HG02884 (cell line): ENCODE measurements at regions not wholly inside any gene's neighbourhood (a gene's known extent, or its start where the extent isn't known, plus 50 kb on each side); places are given as distances from the start of the nearest gene placed in this dataset.

Experiments
- ATAC-seq: cut with Tn5 transposase; IDR thresholded peaks from one replicate; pipeline ENCODE4 v1.9.1; 2021; ENCODE audit warnings: mild to moderate bottlenecking, moderate library complexity; ENCODE audit not compliant: unreplicated experiment

GRCh38 chr4:119725011-119725410 lies 96.4 kb upstream of the PDE5A start:
- ATAC-seq, result no peak

- ATAC-seq, result no peak
These were observed 94.1 kb upstream of the PDE5A start for GRCh38 chr4:119722670-119723069.

DNA sequence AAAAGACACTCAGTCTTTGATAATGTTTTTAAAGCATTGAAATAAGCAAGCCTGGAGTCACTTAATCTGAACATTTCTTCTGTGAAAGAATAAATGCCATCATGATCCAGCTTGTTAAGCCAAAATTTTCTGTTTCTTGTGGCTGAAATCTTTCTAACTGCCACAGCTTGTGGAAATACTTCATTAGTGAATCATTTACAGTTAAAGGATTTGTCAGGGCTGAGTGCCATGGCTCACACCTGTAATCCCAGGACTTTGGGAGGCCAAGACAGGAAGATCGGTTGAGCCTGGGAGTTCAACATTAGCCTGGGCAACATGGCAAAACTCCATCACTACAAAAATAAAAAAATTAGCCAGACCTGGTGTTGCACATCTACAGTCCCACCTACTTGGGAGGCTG lies 93.3 kb upstream of the PDE5A start:
- no peak for ATAC-seq

GRCh38 chr4:119715490-119716445 lies 87.2 kb upstream of the PDE5A start:
- ATAC-seq, result no peak

DNA sequence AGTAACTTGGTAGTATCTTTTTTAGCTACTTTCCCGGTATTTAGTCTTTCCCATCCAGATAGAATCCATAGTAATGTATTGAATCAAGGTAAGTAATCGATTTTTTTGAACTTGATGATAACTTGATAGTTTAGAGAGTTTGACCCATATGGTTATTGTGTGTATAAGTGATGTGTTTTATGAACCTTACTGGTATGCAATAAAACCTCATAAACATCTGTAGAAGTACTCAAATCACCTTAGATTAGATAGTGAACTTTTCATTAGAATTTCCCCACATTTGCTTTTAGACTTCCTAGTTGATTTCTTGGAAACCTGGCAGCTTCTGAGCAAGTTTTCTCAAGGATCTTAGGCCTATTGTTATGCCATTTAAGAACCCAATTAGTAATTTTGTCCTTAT lies 80.8 kb upstream of the PDE5A start:
- ATAC-seq, result no peak

DNA sequence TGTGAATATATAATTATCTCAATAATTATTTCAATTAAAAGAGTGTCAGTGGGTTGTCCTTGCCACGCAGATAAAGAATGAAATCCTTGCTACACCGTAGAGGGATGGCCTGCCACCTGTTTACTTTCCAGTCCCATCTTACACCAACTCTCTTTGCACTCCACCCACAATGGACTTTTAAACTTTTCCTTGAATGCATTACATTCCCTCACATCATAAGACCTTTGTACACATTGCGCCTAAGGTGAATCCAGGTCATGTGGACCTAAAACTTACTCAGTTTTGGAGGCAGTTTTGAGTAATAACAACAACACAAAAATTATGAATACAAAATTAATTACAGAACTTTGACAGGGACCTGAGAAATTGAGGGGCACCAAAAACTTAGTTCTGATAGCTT lies 78.7 kb upstream of the PDE5A start:
- ATAC-seq, result no peak

- ATAC-seq, result no peak
These were observed 78.2 kb upstream of the PDE5A start for GRCh38 chr4:119706804-119707203.

DNA sequence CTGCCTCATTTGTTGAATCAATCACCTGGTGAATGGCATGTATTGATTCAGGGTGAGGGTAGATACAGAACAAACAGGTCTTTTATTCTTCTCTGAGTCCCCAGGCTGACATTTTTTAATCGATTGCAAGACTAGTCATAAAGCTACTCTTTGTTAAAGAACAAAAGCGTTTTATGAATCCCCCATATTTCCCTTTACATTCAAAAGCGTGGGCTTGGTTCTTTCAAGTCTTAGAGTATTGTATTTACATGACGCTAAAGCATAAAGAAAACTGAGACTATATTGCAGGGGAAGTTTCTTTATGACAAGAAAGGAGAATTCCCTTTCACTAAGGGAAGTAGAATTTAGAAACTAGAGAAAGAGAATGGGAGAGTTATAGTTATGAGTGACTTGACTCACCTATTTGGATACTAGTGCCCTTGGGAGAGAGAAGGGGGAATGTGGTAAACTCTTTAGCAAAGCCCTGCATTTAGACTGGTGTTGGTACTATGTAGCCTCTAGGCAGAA lies 69.3 kb upstream of the PDE5A start:
- ATAC-seq, result peak; percentile 62

GRCh38 chr4:119696963-119697362 lies 68.4 kb upstream of the PDE5A start:
- ATAC-seq, result no peak

- no peak for ATAC-seq
These were observed 66.6 kb upstream of the PDE5A start for GRCh38 chr4:119695216-119695615.

DNA sequence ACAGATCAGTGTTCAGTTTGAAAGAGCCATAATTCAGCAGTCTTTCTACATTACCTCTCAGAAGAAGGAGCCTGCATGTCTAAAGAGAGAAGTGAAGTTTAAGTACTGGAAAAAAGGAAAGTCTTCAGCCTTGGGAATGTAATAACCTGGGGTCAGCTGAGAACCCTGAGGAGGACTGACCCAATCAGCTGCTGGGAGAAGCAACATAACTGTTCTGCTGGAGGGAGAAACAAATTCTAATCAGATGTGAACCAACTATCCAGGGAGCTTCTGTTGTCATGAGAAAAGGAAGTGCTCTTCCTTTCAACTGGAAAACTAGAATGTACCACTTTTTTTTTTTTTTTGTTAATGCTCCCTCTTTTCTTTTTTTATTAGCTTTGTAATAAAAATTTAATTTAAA lies 64.5 kb upstream of the PDE5A start:
- ATAC-seq, result no peak

- no peak for ATAC-seq
These were observed 63.4 kb upstream of the PDE5A start for GRCh38 chr4:119692001-119692400.

DNA sequence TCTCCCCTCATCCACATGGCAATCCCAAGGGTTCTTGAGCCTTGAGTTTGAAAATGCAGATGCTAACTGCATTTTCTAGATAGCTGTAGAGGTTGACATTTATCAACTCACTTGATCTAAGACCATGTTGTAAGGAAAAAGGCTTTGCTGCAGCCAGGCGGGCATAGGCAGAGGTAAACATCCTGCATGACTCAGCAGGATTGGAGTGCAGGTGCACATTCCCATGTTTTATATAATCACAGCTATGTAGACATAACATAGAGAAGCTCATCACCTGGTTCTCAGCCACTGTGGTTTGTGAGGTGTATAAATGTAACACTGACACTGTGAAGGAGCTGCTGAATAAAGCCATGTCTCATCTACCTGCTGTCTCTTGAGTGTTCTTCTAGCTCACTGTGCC lies 62.3 kb upstream of the PDE5A start:
- no peak for ATAC-seq

DNA sequence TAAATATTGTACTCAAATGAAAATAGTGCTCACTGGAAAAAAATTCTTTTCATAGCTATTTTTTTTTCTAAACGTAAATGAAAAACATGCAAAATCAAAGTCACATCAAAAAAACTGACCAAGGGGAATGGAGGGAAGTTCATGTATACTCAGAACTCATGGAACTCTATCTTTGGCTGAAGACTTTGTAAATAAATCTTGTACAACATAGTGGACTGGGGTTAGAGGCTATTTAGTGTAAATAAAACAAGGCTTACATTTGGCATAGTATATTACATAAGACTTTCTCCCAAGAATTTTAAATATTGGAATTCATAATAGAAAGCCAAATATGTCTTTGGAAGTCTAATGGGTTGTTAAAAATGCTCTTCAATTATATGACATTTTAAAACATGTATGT lies 59.8 kb upstream of the PDE5A start:
- no peak for ATAC-seq

- ATAC-seq, result no peak
These were observed 55.9 kb upstream of the PDE5A start for GRCh38 chr4:119684463-119684862.

- ATAC-seq, result no peak
These were observed 54.9 kb upstream of the PDE5A start for GRCh38 chr4:119683518-119683917.

GRCh38 chr4:119682099-119682498 lies 53.5 kb upstream of the PDE5A start:
- no peak for ATAC-seq

GRCh38 chr4:119679251-119679650 lies 50.6 kb upstream of the PDE5A start:
- ATAC-seq, result no peak

DNA sequence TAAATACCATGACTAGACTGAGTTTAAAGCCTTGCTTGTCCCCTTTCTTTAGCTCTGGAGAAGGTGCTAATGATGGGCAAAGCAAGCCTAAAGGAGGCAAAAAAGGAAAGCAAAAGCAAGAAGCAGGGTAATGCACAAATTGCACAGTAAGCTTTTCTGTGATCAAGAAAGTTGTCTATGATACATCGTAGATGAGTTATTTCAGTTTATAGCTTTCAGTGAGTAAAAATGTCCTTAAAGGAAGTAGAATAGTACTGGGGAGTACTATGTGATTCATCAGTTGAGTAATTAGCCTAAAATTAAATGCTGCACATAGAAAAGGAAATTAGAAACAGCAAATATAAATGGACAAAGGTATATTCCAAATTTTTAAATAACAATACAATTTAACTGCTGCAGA lies 50.2 kb upstream of the PDE5A start:
- ATAC-seq, result no peak
